Adrenal gland (tissue), 9 donors: ENCODE measurements at regions not wholly inside any gene's neighbourhood (a gene's known extent, or its start where the extent isn't known, plus 50 kb on each side); places are given as distances from the start of the nearest gene placed in this dataset.

Experiments used
- DNase-seq, 7 donors: peaks; one replicate each; pipeline ENCODE4 v3.0.0-alpha.2; 2019 to 2020
- H3K27ac ChIP-seq, 5 donors: fragments of 200-600 bp; sonication (generic) in 4 of 5; 1 replicate in 3 of 5; 2 replicates in 2 of 5; pipeline versions ENCODE4 v1.5.1 to v1.8.0; 2016 to 2020; ENCODE audit warnings: mild to moderate bottlenecking in 1 of 5
- H3K27me3 ChIP-seq: fragments of 200-600 bp; 2 replicates; pipeline ENCODE4 v1.8.0; 2021
- H3K36me3 ChIP-seq, 2 donors: fragments of 200-600 bp; replicated peaks in 1 of 2; 1 replicate in 1 of 2; 2 replicates in 1 of 2; pipeline versions ENCODE4 v1.5.1 to v1.8.0; 2018 to 2022
- H3K4me1 ChIP-seq, 2 donors: fragments of 200-600 bp; replicated peaks in 1 of 2; 1 replicate in 1 of 2; 2 replicates in 1 of 2; pipeline versions ENCODE4 v1.5.1 to v1.8.0; 2018 to 2021
- H3K4me3 ChIP-seq, 4 donors: fragments of 200-600 bp; sonication (generic) in 3 of 4; one replicate each; pipeline ENCODE4 v1.5.1; 2016 to 2018
- H3K9me3 ChIP-seq, 3 donors: fragments of 200-600 bp; sonication (generic) in 1 of 3; replicated peaks in 1 of 3; 1 replicate in 2 of 3; 2 replicates in 1 of 3; pipeline versions ENCODE4 v1.5.1 to v1.8.0; 2016 to 2021
- POLR2A ChIP-seq, 2 donors: fragments of 450-650 bp; IDR thresholded peaks; one replicate each; pipeline ENCODE4 v1.6.1; 2017; ENCODE audit warnings: antibody characterized with exemption in 2 of 2, mild to moderate bottlenecking in 2 of 2, moderate library complexity in 1 of 2
- WGBS, 4 donors: extraction: QIAGEN DNeasy Blood & Tissue Kit in 2 of 4; methylation state at CpG; one replicate each; pipeline versions ENCODE4 v1.1.5 to v1.1.7; 2013 to 2017; 5-methylcytosine and 5-hydroxymethylcytosine counted together
- intact Hi-C, 2 donors: fragments of 100-400 bp; cut with DNase I; formaldehyde crosslinking; loops; one replicate each; pipeline versions ENCODE4 v1.14.1 to v1.15.0; 2022 to 2023
- TF ChIP-seq, protein P1 (sequence below), 6 experiments: fragments of 450-650 bp in 4 of 6; fragments of 200-600 bp in 2 of 6; sonication (generic) in 1 of 6; IDR thresholded peaks; 1 replicate in 5 of 6; 2 replicates in 1 of 6; pipeline versions ENCODE4 v1.5.1 to v1.8.0; 2016 to 2021; ENCODE audit warnings: antibody characterized with exemption in 6 of 6, mild to moderate bottlenecking in 2 of 6, moderate library complexity in 1 of 6
- donor health status: healthy with polysubstance abuse.
- donor health status: Bipolar disorder and iron deficiency.
- donor health status: DM: yes; HTN: yes; CAD: no.
- donor health status: DM: no; HTN: no; CAD: no.
- donor health status: DM: no; HTN: no; CAD: no.

DNA sequence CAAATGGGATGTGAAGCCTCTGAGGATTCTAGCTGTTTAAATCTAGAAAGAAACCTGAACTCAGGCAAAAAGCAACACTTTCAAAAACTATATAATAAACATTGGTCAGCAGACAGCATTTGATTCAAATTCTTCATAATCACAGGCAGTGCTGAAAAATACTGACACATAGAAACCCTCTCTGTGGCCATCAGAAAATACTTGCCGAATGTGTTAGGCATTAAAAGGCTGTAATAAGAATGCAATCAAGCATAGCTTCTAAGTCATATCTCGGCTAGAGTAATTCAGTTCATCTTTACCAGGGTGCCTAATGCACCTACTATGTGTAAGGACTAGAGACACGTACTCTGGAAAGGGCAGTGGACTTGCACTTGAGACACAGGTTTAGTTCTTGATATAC is 405.3 kb upstream of the SGCD start:
- Histone ChIP-seq H3K27me3 (no peaks in the 10 kb centered on the region), H3K4me1 (peaks cover 0 to 4% of the 10 kb centered on the region in 2 donors), H3K4me3 (no peak overlapping the region), H3K27ac (no peak overlapping the region), H3K9me3 (no peaks in the 10 kb centered on the region), H3K36me3 (no peaks in the 10 kb centered on the region)
- WGBS, 4 donors: 73 to 85% (median 78%) methylated on average over 3 of the region's 3 CpGs
- intact Hi-C loops: no loop called here
- DNase-seq: no peak
- TF ChIP-seq, protein P1, sequence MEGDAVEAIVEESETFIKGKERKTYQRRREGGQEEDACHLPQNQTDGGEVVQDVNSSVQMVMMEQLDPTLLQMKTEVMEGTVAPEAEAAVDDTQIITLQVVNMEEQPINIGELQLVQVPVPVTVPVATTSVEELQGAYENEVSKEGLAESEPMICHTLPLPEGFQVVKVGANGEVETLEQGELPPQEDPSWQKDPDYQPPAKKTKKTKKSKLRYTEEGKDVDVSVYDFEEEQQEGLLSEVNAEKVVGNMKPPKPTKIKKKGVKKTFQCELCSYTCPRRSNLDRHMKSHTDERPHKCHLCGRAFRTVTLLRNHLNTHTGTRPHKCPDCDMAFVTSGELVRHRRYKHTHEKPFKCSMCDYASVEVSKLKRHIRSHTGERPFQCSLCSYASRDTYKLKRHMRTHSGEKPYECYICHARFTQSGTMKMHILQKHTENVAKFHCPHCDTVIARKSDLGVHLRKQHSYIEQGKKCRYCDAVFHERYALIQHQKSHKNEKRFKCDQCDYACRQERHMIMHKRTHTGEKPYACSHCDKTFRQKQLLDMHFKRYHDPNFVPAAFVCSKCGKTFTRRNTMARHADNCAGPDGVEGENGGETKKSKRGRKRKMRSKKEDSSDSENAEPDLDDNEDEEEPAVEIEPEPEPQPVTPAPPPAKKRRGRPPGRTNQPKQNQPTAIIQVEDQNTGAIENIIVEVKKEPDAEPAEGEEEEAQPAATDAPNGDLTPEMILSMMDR (IDR thresholded peaks at IDR 0.05): no peak

DNA sequence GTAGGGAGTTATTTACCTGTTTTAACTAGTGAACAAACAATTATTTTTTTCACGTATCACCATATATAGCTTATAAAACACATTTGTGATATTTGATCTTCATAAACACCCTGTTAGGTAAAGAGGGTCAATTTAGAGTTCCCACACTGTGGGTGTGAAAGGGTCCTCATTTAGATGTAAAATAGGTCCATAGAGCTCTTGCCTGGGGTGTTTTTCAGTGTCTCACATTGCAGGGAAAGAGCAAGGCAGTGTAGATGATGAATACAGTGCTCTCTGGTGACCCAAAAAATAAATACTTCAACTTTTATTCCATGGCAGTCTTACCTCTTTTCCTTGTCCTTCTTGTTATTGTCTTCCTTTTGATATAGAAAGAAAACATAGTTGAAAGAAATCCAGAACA is 403.2 kb upstream of the SGCD start:
- no peaks in the 10 kb centered on the region for H3K9me3 ChIP-seq
- no peak overlapping the region for H3K4me3 ChIP-seq
- TF ChIP-seq, protein P1 (IDR thresholded peaks at IDR 0.05): no peak
- TF ChIP-seq POLR2A (IDR thresholded peaks at IDR 0.05): no peak
- no peak overlapping the region for H3K27ac ChIP-seq
- intact Hi-C loops: no loop called here
- no peak for DNase-seq
- WGBS, 4 donors: 85 to 89% (median 87%) methylated on average over 1 of the region's 1 CpG
- peaks cover 0 to 4% of the 10 kb centered on the region in 2 donors for H3K4me1 ChIP-seq
- H3K36me3 ChIP-seq: no peaks in the 10 kb centered on the region
- no peaks in the 10 kb centered on the region for H3K27me3 ChIP-seq

DNA sequence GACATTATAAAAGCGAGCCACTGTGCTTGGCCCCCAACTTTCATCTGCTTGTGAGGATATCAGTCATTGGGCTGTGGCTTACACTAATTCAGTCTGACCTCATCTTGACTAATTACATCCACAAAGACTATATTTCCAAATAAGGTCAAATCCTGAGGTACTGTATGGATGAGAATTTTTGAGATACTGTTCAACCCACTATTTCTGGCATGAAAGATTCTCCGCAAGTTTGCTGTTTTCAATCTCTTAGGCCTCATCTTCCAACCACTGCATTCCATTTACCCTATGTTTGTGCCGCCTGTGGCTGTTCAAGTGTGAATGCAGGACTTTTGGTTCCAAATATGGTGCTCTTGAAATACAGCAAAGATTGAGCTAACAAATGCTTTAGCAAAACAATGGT is 400.9 kb upstream of the SGCD start:
- Histone ChIP-seq H3K27me3 (no peaks in the 10 kb centered on the region), H3K27ac (no peak overlapping the region), H3K9me3 (no peaks in the 10 kb centered on the region), H3K36me3 (no peaks in the 10 kb centered on the region), H3K4me3 (no peak overlapping the region), H3K4me1 (no peaks in the 10 kb centered on the region)
- intact Hi-C loops: no loop called here
- 81 to 94% (median 92%) methylated on average over 3 of the region's 3 CpGs for WGBS, 4 donors
- no peak for DNase-seq
- TF ChIP-seq, protein P1 (IDR thresholded peaks at IDR 0.05): no peak
- TF ChIP-seq POLR2A (IDR thresholded peaks at IDR 0.05): no peak

DNA sequence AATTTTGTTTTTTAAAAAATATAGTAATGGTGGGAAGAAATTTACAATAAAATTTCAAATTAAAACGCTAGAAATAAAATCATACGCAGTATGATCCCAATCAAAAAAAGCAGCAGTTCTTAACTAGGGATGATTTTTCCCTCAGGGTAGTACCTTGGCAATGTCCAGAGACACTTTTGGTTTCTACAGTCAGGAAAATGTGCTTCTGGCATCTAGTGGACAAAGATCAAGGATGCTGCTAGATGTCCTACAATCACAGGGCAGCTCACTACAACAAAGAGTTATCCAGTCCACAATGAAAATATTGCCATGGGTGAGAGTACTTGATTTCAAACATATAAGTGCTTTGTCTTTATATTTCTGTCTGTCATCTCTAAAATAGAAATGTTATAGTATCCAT is 400.2 kb upstream of the SGCD start:
- no peak for DNase-seq

More for the DNA sequence above, 400.2 kb upstream of the SGCD start:
- no peak for TF ChIP-seq POLR2A (IDR thresholded peaks at IDR 0.05)
- TF ChIP-seq, protein P1 (IDR thresholded peaks at IDR 0.05): no peak
- Histone ChIP-seq H3K4me1 (no peaks in the 10 kb centered on the region), H3K27ac (no peak overlapping the region), H3K36me3 (no peaks in the 10 kb centered on the region), H3K9me3 (no peaks in the 10 kb centered on the region), H3K27me3 (no peaks in the 10 kb centered on the region), H3K4me3 (no peak overlapping the region)
- WGBS, 4 donors: 87 to 95% (median 94%) methylated on average over 2 of the region's 2 CpGs
- intact Hi-C loops: no loop called here
